ENCODE measurements at regions not wholly inside any gene's neighbourhood (a gene's known extent, or its start where the extent isn't known, plus 50 kb on each side); places are given as distances from the start of the nearest gene placed in this dataset.

GRCh38 chr4:20078644-20079043 is 173.1 kb upstream of the SLIT2 start:
- TF ChIP-seq CTCF (IDR thresholded peaks at IDR 0.05; ENCODE audit: insufficient read depth, low read length) (no peak), GABPA (IDR thresholded peaks at IDR 0.05; ENCODE audit: low read depth) (no peak)
- TF ChIP-seq, protein P1, sequence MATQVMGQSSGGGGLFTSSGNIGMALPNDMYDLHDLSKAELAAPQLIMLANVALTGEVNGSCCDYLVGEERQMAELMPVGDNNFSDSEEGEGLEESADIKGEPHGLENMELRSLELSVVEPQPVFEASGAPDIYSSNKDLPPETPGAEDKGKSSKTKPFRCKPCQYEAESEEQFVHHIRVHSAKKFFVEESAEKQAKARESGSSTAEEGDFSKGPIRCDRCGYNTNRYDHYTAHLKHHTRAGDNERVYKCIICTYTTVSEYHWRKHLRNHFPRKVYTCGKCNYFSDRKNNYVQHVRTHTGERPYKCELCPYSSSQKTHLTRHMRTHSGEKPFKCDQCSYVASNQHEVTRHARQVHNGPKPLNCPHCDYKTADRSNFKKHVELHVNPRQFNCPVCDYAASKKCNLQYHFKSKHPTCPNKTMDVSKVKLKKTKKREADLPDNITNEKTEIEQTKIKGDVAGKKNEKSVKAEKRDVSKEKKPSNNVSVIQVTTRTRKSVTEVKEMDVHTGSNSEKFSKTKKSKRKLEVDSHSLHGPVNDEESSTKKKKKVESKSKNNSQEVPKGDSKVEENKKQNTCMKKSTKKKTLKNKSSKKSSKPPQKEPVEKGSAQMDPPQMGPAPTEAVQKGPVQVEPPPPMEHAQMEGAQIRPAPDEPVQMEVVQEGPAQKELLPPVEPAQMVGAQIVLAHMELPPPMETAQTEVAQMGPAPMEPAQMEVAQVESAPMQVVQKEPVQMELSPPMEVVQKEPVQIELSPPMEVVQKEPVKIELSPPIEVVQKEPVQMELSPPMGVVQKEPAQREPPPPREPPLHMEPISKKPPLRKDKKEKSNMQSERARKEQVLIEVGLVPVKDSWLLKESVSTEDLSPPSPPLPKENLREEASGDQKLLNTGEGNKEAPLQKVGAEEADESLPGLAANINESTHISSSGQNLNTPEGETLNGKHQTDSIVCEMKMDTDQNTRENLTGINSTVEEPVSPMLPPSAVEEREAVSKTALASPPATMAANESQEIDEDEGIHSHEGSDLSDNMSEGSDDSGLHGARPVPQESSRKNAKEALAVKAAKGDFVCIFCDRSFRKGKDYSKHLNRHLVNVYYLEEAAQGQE (IDR thresholded peaks at IDR 0.05; ENCODE audit: insufficient replicate concordance, low read depth) = no peak

Measured in HL-60 (cell line).